D721Med (cell line): ENCODE measurements at regions not wholly inside any gene's neighbourhood (a gene's known extent, or its start where the extent isn't known, plus 50 kb on each side); places are given as distances from the start of the nearest gene placed in this dataset.

Experiments
- DNase-seq: peaks from one replicate; pipeline ENCODE4 v3.0.0; 2011; ENCODE audit warnings: low spot score; ENCODE audit not compliant: insufficient read length
- FAIRE-seq: peaks from 2 replicates; lab custom pipeline; 2011; peaks lifted over from hg19 to GRCh38; lab: Jason Lieb, UNC
- CTCF ChIP-seq: IDR thresholded peaks from 2 replicates; pipeline ENCODE4 v1.5.1; 2012; ENCODE audit warnings: mild to moderate bottlenecking, control low read depth; ENCODE audit not compliant: insufficient read depth; ENCODE audit errors: missing control alignments

- no peak for TF ChIP-seq CTCF
Observed at GRCh38 chr11:115764176-115764575, 260.0 kb upstream of the CADM1 start.

DNA sequence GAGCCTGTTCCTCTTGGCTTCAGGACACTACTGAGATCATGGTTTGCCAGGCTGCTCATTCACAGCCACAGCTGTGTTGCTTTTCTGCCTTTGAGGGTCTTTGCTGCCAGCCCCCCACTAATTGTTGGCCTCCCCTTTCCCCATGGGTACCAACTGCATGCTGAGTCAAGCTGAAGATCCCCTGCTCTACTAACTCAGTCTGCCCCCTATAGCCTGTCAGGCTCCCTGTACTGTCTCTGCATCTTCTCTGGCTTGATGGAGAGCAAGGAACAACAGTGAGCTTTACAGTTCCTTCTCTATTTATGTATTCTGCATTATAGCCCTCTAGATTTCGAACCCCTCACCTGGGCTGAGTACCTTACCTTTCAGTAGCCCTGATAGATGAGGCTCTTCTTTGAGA is 257.6 kb upstream of the CADM1 start:
- FAIRE-seq (no peak), DNase-seq (no peak)
- no peak for TF ChIP-seq CTCF

More at GRCh38 chr11:115764176-115764575, 260.0 kb upstream of the CADM1 start:
- DNase-seq (no peak), FAIRE-seq (no peak)

DNA sequence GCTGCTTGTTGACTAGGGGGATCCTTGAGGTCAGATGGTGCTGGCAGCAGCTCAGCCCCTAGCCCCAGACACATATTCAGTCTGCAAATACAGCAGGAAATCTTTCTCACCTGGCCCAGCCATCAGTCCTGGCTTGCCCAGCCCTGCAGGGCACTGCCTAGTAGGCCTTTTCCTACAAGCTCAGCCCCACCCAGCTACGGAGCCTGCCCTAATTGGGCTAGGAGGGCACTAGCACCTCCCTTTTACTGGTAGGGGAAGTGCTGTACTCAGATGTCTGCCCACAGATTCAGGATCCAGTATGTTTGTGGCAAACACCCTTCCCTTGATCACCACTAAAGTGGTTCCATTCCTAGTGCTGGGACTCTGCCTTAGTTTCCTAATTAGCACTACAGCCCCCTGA is 257.1 kb upstream of the CADM1 start:
- DNase-seq (no peak), FAIRE-seq (no peak)

DNA sequence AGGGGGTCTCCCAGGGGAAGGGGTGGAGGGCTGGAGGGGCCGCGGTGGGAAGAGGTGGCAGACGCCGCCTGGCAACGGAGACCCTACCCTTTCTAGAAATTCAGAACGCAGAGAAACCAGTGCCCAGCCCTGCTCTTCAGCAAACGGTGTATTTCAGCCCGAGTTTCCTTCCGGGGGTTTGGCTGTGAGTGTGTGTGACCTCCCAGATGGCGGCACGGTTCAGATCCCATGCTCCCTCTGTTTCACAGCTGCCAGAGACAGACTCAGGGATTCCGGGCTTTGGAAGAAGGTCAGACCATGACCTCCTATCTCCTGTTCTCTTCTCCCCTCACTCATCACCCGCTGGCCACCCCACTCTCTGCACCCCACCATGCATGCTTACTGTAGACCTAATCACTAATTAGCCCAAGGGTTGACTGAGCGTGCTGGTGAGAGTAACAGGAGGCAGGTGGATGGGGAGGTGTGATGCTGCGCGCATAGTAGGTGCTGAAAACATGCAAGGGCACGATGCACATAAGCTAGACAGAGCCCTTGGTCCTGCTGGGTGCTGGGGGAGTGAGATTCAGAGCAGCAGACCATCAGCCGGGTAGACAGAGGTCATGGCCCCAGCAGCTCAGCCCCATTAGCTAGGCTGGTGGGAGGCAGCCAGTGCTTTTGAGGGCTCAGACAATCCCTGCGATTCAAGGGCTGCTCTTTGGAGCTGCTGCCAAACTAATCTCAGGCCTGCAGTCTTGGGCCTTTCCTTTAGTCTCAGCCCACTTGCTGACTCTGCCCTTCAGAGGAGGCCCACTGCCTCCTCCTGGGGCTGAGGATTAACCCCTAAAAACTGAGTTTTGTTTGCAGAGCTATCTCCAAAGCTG is 256.5 kb upstream of the CADM1 start:
- no peak for TF ChIP-seq CTCF
- DNase-seq (no peak), FAIRE-seq (no peak)

More for the DNA sequence above, 257.1 kb upstream of the CADM1 start:
- no peak for TF ChIP-seq CTCF

GRCh38 chr11:115759622-115760460 is 255.6 kb upstream of the CADM1 start:
- FAIRE-seq (no peak), DNase-seq (no peak)
- TF ChIP-seq CTCF: no peak

DNA sequence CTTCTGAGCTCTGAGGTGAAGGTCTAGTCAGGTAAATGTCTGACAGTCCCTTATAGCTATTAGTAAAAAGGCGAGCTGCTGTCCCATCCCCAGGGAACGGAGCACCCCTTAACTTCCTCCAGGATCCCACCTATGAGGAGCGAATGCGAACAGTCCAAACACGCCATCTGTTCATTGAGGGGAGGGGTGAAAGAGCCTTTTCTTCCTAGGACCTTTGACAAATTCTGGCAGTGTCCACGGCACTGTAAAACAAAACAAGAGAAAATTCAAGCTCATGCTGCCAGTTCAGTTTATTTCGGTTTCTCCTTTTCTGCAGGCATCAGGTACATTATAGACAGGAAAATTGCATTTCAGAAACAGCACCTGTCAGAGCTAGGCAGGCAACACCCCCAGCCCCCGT is 253.8 kb upstream of the CADM1 start:
- no peak for TF ChIP-seq CTCF
- FAIRE-seq (no peak), DNase-seq (no peak)
